ENCODE measurements at regions not wholly inside any gene's neighbourhood (a gene's known extent, or its start where the extent isn't known, plus 50 kb on each side); places are given as distances from the start of the nearest gene placed in this dataset.
"Not testable (repeated sequence)": the region's sequence is repeated elsewhere in the genome, so short reads cannot be mapped to it uniquely, and the experiment has no call there.

DNA sequence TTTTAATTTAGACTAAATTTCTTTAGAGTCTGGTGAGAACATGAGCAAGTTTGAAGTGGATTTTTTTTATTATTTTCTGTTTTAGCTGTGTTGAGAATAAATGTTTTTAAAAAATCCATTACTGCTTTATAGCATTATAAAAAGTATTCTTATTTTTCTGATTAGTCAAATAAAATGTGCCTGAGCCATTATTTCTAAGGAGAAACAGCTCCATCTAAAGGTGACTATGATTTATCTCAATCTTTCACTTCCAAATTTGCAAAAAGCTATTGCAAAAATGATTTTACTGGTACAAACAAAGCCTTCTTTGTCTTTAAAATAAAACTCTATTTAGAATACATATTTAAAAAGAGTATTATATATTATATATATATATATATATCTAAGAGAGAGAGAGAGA lies 959.2 kb downstream of the FAM133A start:
- DNase-seq = peak; percentile 11

GRCh38 chrX:94635003-94635402 lies 961.0 kb downstream of the FAM133A start:
- no peak for DNase-seq

- no peak for DNase-seq
These were observed 971.7 kb downstream of the FAM133A start for GRCh38 chrX:94645726-94646125.

GRCh38 chrX:94655180-94655579 lies 981.2 kb downstream of the FAM133A start:
- DNase-seq = no peak

GRCh38 chrX:94662689-94663088 lies 988.7 kb downstream of the FAM133A start:
- peak; percentile 37 for DNase-seq

DNA sequence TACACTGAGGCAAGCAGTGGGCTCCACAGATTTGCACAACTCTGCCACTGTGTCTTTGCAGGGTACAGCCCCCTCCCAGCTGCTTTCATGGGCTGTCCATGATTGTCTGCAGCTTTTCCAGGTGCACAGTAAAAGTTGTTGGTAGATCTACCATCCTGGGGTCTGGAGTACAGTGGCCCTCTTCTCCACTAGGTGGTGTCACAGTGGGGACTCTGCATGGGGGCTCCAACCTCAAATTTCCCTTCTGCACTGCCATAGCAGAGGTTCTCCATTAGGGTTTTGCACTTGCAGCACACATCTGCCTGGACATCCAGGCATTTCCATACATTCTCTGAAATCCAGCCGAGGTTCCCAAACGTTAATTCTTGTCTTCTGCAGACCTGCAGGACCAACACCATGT lies 1002.3 kb downstream of the FAM133A start:
- DNase-seq = no peak

DNA sequence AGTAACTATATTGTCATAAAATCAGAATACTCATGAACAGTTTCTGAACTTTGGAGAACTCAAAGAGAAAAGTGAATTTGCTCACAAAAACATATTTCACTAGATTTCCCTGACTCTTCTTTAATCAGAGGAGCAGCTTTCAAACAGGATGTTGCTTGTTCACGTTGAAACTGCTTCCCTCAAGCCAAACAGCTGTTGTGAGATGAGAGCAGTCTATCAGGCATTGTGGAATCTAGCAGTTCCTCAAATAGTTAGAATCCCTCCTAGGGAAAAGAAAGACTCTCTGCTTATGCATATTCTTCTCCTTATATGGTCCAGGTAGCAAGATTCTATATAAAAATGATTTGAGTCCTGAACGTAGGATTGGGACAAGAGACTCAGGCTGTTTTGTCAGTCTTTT lies 1012.1 kb downstream of the FAM133A start:
- no peak for DNase-seq

DNA sequence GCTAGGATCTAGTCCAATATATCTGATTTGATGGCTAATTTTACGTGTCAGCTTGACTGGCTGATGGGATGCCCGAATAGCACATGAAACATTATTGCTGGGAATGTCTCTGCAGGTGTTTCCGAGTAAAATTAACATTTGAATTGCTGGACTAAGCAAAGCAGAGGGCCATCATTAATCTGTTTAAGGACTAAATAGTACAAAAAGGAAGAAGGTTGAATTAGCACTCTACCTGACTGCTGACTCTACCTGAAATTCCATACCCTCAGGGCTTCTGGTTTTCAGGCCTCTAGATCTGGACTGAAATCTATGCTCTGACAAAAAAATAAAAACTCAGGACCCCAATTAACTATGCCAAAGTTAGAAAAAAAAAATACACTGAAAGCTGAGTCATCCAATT lies 1021.9 kb downstream of the FAM133A start:
- DNase-seq = no peak

GRCh38 chrX:94704348-94705256 lies 1030.6 kb downstream of the FAM133A start:
- not testable (repeated sequence) for DNase-seq

DNA sequence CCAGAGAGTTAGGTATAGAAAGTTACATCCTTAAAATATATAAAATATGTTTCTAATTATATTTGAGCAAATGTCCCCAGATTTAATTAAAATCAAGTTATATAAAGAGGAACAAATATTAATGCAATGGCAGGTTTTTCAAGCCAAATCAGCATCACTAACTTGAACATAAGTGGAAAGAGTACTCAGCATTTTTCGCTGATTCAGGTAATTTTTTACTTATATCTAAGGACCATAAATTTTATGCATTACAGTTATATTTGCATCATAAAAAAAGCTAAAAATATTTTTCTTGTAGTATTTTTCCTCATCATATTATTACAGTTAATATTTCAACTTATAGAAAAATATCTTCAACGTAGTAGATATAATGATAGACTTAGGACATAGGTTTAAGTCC lies 1047.4 kb downstream of the FAM133A start:
- DNase-seq = no peak

- no peak for DNase-seq
These were observed 1048.6 kb downstream of the FAM133A start for GRCh38 chrX:94722578-94722977.

- DNase-seq = no peak
These were observed 1068.8 kb downstream of the FAM133A start for GRCh38 chrX:94742772-94743171.

DNA sequence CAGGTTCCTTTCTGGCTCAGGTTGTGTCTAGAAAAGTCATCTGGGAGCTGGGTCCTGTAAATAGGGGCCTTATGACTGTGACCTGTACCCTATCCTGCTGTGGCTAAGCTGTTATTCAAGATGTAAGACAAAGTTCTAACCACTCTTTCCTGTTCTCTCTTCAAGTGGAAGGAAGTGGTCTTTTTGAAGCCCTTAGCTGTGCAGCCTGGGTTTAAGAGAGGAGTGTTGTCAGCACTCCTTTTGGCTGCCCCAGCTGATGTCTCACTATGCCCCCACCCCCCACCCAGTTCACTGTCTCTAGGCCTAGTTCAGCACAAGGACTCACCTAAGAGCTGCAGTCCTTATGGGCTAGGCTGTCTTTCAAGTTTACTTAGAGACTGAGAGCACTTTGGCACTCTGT lies 1069.5 kb downstream of the FAM133A start:
- no peak for DNase-seq

GRCh38 chrX:94744786-94745185 lies 1070.8 kb downstream of the FAM133A start:
- no peak for DNase-seq

GRCh38 chrX:94751611-94752010 lies 1077.6 kb downstream of the FAM133A start:
- DNase-seq = peak; percentile 32

- no peak for DNase-seq
These were observed 1078.6 kb downstream of the FAM133A start for GRCh38 chrX:94752434-94753169.

DNA sequence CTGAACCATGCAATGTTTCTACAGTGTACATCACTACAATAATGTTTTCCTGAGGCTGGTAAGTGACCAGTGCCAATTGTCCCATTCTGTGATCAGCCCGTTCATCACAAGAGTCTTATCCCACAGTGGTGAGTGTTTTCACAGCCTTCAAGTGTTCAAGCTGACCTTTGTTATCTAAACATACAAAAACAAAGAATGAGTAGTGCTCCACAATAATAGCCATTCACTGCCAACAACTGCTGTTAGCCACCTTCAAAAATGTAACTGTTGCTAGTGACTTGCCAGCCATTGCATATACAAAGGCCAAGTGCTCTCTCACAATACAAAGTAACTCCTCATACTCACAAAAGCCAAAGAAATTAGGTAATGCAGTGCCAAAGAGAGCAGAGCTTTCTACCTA lies 1084.1 kb downstream of the FAM133A start:
- peak; percentile 78 for DNase-seq

DNA sequence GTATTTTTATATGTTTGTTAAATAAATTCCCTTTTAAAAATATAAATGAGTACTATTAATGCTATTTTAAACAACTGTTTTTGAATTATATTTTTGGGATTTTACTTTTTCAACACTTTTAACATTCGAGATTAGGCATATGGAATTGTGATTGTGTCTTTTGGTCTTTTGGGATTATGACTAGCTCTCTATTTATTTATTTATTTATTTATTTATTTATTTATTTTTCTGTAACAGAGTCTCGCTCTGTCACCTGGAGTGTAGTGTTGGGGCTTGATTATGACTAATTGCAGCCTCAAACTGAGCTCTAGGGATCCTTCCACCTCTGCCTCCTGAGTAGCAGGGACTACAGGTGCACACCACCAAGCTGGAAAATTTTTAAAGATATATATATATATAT lies 1101.6 kb downstream of the FAM133A start:
- DNase-seq = no peak

- DNase-seq = no peak
These were observed 1139.5 kb downstream of the FAM133A start for GRCh38 chrX:94813541-94813940.

GRCh38 chrX:94814216-94814615 lies 1140.2 kb downstream of the FAM133A start:
- no peak for DNase-seq

DNA sequence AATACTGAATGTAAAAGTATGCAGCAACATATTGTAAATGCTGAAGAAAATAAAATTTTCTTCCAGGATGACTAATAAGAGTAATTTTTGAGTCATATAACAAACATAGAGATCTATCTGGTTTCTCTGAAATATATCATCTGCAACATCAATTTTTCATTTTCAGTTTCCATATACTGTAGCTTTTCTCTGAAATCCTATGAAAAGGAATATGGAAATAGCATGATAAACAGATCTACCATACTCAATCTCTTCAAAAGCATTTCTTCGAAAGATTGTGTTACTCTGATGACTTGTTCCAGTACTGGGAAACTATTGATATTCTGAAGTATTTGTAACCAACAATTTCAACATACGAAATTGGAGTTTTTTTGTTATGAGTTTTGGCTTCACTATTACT lies 1156.7 kb downstream of the FAM133A start:
- DNase-seq = no peak

GRCh38 chrX:94831364-94831763 lies 1157.4 kb downstream of the FAM133A start:
- peak; percentile 62 for DNase-seq

GRCh38 chrX:94834226-94834625 lies 1160.2 kb downstream of the FAM133A start:
- no peak for DNase-seq

GRCh38 chrX:94850811-94851210 lies 1176.8 kb downstream of the FAM133A start:
- DNase-seq = peak; percentile 37
